Spleen (tissue), 7 donors: ENCODE measurements at regions not wholly inside any gene's neighbourhood (a gene's known extent, or its start where the extent isn't known, plus 50 kb on each side); places are given as distances from the start of the nearest gene placed in this dataset.

ENCODE experiments used
- POLR2A ChIP-seq, 3 donors: fragments of 450-650 bp; IDR thresholded peaks; one replicate each; pipeline ENCODE4 v1.5.1; 2017; ENCODE audit warnings: antibody characterized with exemption in 3 of 3, mild to moderate bottlenecking in 1 of 3
- POLR2AphosphoS5 ChIP-seq, 3 donors: sonication (generic); formaldehyde crosslinking; IDR thresholded peaks; one replicate each; pipeline ENCODE4 v1.5.1; 2017; ENCODE audit warnings: antibody characterized with exemption in 3 of 3
- TF ChIP-seq, protein P1 (sequence below), 11 experiments: fragments of 200-600 bp in 7 of 11; fragments of 450-650 bp in 4 of 11; sonication (generic) in 4 of 11; IDR thresholded peaks in 8 of 11; conservative IDR thresholded peaks in 3 of 11; 1 replicate in 7 of 11; 2 replicates in 4 of 11; pipeline versions ENCODE4 v1.4.0 to v1.8.0; 2016 to 2021; ENCODE audit warnings: antibody characterized with exemption in 11 of 11, inconsistent platforms in 4 of 11, mild to moderate bottlenecking in 1 of 11
- donor health status: DM: no; HTN: no; CAD: no; lungs with moderate emphysema.
- donor health status: DM: no; HTN: no; CAD: no.
- donor health status: DM: no; HTN: no; CAD: no.

DNA sequence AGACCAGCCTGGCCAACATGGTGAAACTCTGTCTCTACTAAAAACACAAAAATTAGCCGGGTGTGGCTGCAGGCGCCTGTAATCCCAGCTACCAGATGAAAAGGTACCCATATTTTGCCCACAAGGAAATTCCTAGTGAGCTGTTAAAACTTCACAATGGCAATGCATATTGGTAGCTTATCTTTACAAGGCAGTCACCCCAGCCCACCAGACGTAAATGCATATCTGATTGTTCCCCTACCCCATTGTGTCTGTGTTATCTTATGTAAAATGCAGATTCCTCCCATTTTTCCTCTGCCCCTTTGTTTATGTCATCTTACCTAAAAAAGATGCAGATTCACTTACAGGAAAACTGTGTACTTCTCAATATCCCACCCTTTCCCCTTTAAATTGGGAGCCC, 103.1 kb upstream of the SLC2A1 start:
- TF ChIP-seq, protein P1, sequence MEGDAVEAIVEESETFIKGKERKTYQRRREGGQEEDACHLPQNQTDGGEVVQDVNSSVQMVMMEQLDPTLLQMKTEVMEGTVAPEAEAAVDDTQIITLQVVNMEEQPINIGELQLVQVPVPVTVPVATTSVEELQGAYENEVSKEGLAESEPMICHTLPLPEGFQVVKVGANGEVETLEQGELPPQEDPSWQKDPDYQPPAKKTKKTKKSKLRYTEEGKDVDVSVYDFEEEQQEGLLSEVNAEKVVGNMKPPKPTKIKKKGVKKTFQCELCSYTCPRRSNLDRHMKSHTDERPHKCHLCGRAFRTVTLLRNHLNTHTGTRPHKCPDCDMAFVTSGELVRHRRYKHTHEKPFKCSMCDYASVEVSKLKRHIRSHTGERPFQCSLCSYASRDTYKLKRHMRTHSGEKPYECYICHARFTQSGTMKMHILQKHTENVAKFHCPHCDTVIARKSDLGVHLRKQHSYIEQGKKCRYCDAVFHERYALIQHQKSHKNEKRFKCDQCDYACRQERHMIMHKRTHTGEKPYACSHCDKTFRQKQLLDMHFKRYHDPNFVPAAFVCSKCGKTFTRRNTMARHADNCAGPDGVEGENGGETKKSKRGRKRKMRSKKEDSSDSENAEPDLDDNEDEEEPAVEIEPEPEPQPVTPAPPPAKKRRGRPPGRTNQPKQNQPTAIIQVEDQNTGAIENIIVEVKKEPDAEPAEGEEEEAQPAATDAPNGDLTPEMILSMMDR (IDR thresholded peaks at IDR 0.05 in 8 of 11, conservative IDR thresholded peaks at IDR 0.05 in 3 of 11), result no peak
- no peak for TF ChIP-seq POLR2A (IDR thresholded peaks at IDR 0.05)
- TF ChIP-seq POLR2AphosphoS5 (IDR thresholded peaks at IDR 0.05), result no peak
